ENCODE measurements at regions not wholly inside any gene's neighbourhood (a gene's known extent, or its start where the extent isn't known, plus 50 kb on each side); places are given as distances from the start of the nearest gene placed in this dataset.

GRCh38 chr19:13610039-13610691 is 103.9 kb upstream of the CACNA1A start:
- Mint-ChIP-seq H3K4me1 (ENCODE audit: low read depth in 2 of 2) (peaks cover 6 to 8% of the 10 kb centered on the region in 2 donors), H3K27ac (peak overlapping the region; percentile 13 to 85), H3K9me3 (no peaks in the 10 kb centered on the region), H3K36me3 (ENCODE audit: insufficient read depth) (no peaks in the 10 kb centered on the region), H3K4me3 (peak overlapping the region; percentile 12 to 16), H3K27me3 (peaks cover 25 to 28% of the 10 kb centered on the region in 2 donors)
- DNase-seq (no peak), ATAC-seq (replicated peaks) (peak; percentile 36)

GRCh38 chr19:13606156-13606555 is 99.9 kb upstream of the CACNA1A start:
- no peaks in the 10 kb centered on the region for H3K9me3 Mint-ChIP-seq
- H3K27me3 Mint-ChIP-seq, result peaks cover 25 to 41% of the 10 kb centered on the region in 2 donors
- peaks cover 6 to 8% of the 10 kb centered on the region in 2 donors for H3K4me1 Mint-ChIP-seq (ENCODE audit: low read depth in 2 of 2)
- DNase-seq (no peak), ATAC-seq (replicated peaks) (no peak)
- no peak overlapping the region for H3K4me3 Mint-ChIP-seq
- H3K27ac Mint-ChIP-seq, result no peak overlapping the region
- H3K36me3 Mint-ChIP-seq (ENCODE audit: insufficient read depth), result peaks cover 3% of the 10 kb centered on the region

GRCh38 chr19:13604902-13605586 is 98.8 kb upstream of the CACNA1A start:
- Mint-ChIP-seq H3K27me3 (peaks cover 19 to 36% of the 10 kb centered on the region in 2 donors), H3K27ac (no peak overlapping the region), H3K4me1 (ENCODE audit: low read depth in 2 of 2) (peaks cover 2 to 3% of the 10 kb centered on the region in 2 donors)

GRCh38 chr19:13600802-13601201 is 94.5 kb upstream of the CACNA1A start:
- Mint-ChIP-seq H3K36me3 (ENCODE audit: insufficient read depth) (peaks cover 3% of the 10 kb centered on the region), H3K27me3 (peaks cover 17 to 43% of the 10 kb centered on the region in 2 donors), H3K4me1 (ENCODE audit: low read depth in 2 of 2) (no peaks in the 10 kb centered on the region), H3K27ac (no peak overlapping the region), H3K9me3 (no peaks in the 10 kb centered on the region), H3K4me3 (no peak overlapping the region)
- ATAC-seq (replicated peaks) (no peak), DNase-seq (no peak)

More at GRCh38 chr19:13604902-13605586, 98.8 kb upstream of the CACNA1A start:
- Mint-ChIP-seq H3K9me3 (no peaks in the 10 kb centered on the region), H3K36me3 (ENCODE audit: insufficient read depth) (peaks cover 3% of the 10 kb centered on the region), H3K4me3 (no peak overlapping the region)
- no peak for ATAC-seq (replicated peaks)
- no peak for DNase-seq

- no peak overlapping the region for H3K4me3 Mint-ChIP-seq
- no peaks in the 10 kb centered on the region for H3K4me1 Mint-ChIP-seq (ENCODE audit: low read depth in 2 of 2)
- peaks cover 3% of the 10 kb centered on the region for H3K36me3 Mint-ChIP-seq (ENCODE audit: insufficient read depth)
- DNase-seq (no peak), ATAC-seq (replicated peaks) (no peak)
- no peak overlapping the region for H3K27ac Mint-ChIP-seq
- H3K9me3 Mint-ChIP-seq, result no peaks in the 10 kb centered on the region
- H3K27me3 Mint-ChIP-seq, result peaks cover 24 to 50% of the 10 kb centered on the region in 2 donors
These were observed 93.8 kb upstream of the CACNA1A start for GRCh38 chr19:13600091-13600490.

GRCh38 chr19:13599681-13600080 is 93.4 kb upstream of the CACNA1A start:
- H3K27ac Mint-ChIP-seq, result no peak overlapping the region
- H3K4me3 Mint-ChIP-seq, result no peak overlapping the region
- no peaks in the 10 kb centered on the region for H3K9me3 Mint-ChIP-seq
- ATAC-seq (replicated peaks), result no peak
- no peak for DNase-seq
- H3K4me1 Mint-ChIP-seq (ENCODE audit: low read depth in 2 of 2), result no peaks in the 10 kb centered on the region
- no peaks in the 10 kb centered on the region for H3K36me3 Mint-ChIP-seq (ENCODE audit: insufficient read depth)
- peaks cover 28 to 50% of the 10 kb centered on the region in 2 donors for H3K27me3 Mint-ChIP-seq

GRCh38 chr19:13598098-13598497 is 91.8 kb upstream of the CACNA1A start:
- Mint-ChIP-seq H3K27me3 (peaks cover 44 to 47% of the 10 kb centered on the region in 2 donors), H3K9me3 (no peaks in the 10 kb centered on the region), H3K36me3 (ENCODE audit: insufficient read depth) (no peaks in the 10 kb centered on the region), H3K4me1 (ENCODE audit: low read depth in 2 of 2) (no peaks in the 10 kb centered on the region), H3K27ac (peak overlapping the region in 1 of 2 donors; percentile 44), H3K4me3 (no peak overlapping the region)
- DNase-seq (no peak), ATAC-seq (replicated peaks) (no peak)

GRCh38 chr19:13597640-13598039 is 91.4 kb upstream of the CACNA1A start:
- H3K4me1 Mint-ChIP-seq (ENCODE audit: low read depth in 2 of 2), result no peaks in the 10 kb centered on the region
- H3K4me3 Mint-ChIP-seq, result no peak overlapping the region
- peak overlapping the region in 1 of 2 donors; percentile 44 for H3K27ac Mint-ChIP-seq

GRCh38 chr19:13588957-13589833 is 82.9 kb upstream of the CACNA1A start:
- H3K27me3 Mint-ChIP-seq, result peaks cover 19 to 57% of the 10 kb centered on the region in 2 donors

More at GRCh38 chr19:13597640-13598039, 91.4 kb upstream of the CACNA1A start:
- no peaks in the 10 kb centered on the region for H3K36me3 Mint-ChIP-seq (ENCODE audit: insufficient read depth)
- peaks cover 43 to 48% of the 10 kb centered on the region in 2 donors for H3K27me3 Mint-ChIP-seq
- no peaks in the 10 kb centered on the region for H3K9me3 Mint-ChIP-seq
- ATAC-seq (replicated peaks), result peak; percentile 76
- peak; percentile 24 to 39 (median 36) for DNase-seq

GRCh38 chr19:13585512-13585911 is 79.2 kb upstream of the CACNA1A start:
- no peak for ATAC-seq (replicated peaks)
- Mint-ChIP-seq H3K4me1 (ENCODE audit: low read depth in 2 of 2) (no peaks in the 10 kb centered on the region), H3K4me3 (no peak overlapping the region), H3K27ac (no peak overlapping the region), H3K9me3 (no peaks in the 10 kb centered on the region), H3K36me3 (ENCODE audit: insufficient read depth) (no peaks in the 10 kb centered on the region), H3K27me3 (peaks cover 11 to 38% of the 10 kb centered on the region in 2 donors)
- DNase-seq, result no peak

More at GRCh38 chr19:13588957-13589833, 82.9 kb upstream of the CACNA1A start:
- Mint-ChIP-seq H3K36me3 (ENCODE audit: insufficient read depth) (no peaks in the 10 kb centered on the region), H3K4me3 (no peak overlapping the region), H3K27ac (no peak overlapping the region), H3K4me1 (ENCODE audit: low read depth in 2 of 2) (no peaks in the 10 kb centered on the region), H3K9me3 (no peaks in the 10 kb centered on the region)
- ATAC-seq (replicated peaks) (peak; percentile 92), DNase-seq (peak; percentile 79 to 84 (median 84))

- ATAC-seq (replicated peaks) (no peak), DNase-seq (no peak)
- Mint-ChIP-seq H3K9me3 (no peaks in the 10 kb centered on the region), H3K4me1 (ENCODE audit: low read depth in 2 of 2) (no peaks in the 10 kb centered on the region), H3K27ac (no peak overlapping the region), H3K4me3 (no peak overlapping the region), H3K27me3 (peaks cover 17 to 40% of the 10 kb centered on the region in 2 donors), H3K36me3 (ENCODE audit: insufficient read depth) (no peaks in the 10 kb centered on the region)
These were observed 77.5 kb upstream of the CACNA1A start for GRCh38 chr19:13583753-13584152.

GRCh38 chr19:13583114-13583513 is 76.8 kb upstream of the CACNA1A start:
- Mint-ChIP-seq H3K36me3 (ENCODE audit: insufficient read depth) (no peaks in the 10 kb centered on the region), H3K9me3 (no peaks in the 10 kb centered on the region), H3K27ac (no peak overlapping the region), H3K4me3 (no peak overlapping the region), H3K4me1 (ENCODE audit: low read depth in 2 of 2) (no peaks in the 10 kb centered on the region), H3K27me3 (peaks cover 22 to 46% of the 10 kb centered on the region in 2 donors)
- ATAC-seq (replicated peaks), result no peak
- DNase-seq, result no peak

- no peaks in the 10 kb centered on the region for H3K4me1 Mint-ChIP-seq (ENCODE audit: low read depth in 2 of 2)
- H3K27me3 Mint-ChIP-seq, result peaks cover 27 to 55% of the 10 kb centered on the region in 2 donors
- no peak for ATAC-seq (replicated peaks)
- DNase-seq, result no peak
- H3K4me3 Mint-ChIP-seq, result no peak overlapping the region
- no peaks in the 10 kb centered on the region for H3K36me3 Mint-ChIP-seq (ENCODE audit: insufficient read depth)
- H3K9me3 Mint-ChIP-seq, result peaks cover 0 to 2% of the 10 kb centered on the region in 2 donors
- no peak overlapping the region for H3K27ac Mint-ChIP-seq
These were observed 75.3 kb upstream of the CACNA1A start for GRCh38 chr19:13581576-13581975.

All from effector memory CD8-positive, alpha-beta T cell (primary cell).